ENCODE measurements at regions not wholly inside any gene's neighbourhood (a gene's known extent, or its start where the extent isn't known, plus 50 kb on each side); places are given as distances from the start of the nearest gene placed in this dataset.

DNA sequence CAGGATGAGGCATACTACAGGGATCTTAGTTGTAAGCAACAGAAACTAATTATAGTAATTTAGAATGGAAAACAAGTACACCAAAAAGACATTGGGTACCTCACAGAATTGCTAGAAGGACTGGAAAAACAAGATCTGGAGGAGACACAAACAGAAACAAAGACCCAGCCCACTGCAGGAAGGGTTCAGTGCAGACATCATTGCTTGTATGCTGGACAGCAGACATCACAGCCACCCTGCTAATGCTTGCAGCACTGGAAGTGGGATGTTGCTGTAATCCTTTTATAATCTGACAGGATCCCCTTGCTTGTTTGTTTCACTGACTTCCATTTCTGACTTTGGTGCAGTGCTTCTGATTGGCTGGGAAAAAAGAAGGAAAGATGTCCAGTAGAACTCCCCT is 111.4 kb upstream of the ZNF678 start:
- TF ChIP-seq, protein P1, sequence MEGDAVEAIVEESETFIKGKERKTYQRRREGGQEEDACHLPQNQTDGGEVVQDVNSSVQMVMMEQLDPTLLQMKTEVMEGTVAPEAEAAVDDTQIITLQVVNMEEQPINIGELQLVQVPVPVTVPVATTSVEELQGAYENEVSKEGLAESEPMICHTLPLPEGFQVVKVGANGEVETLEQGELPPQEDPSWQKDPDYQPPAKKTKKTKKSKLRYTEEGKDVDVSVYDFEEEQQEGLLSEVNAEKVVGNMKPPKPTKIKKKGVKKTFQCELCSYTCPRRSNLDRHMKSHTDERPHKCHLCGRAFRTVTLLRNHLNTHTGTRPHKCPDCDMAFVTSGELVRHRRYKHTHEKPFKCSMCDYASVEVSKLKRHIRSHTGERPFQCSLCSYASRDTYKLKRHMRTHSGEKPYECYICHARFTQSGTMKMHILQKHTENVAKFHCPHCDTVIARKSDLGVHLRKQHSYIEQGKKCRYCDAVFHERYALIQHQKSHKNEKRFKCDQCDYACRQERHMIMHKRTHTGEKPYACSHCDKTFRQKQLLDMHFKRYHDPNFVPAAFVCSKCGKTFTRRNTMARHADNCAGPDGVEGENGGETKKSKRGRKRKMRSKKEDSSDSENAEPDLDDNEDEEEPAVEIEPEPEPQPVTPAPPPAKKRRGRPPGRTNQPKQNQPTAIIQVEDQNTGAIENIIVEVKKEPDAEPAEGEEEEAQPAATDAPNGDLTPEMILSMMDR (IDR thresholded peaks at IDR 0.05) = no peak
- no peak for TF ChIP-seq POLR2A (IDR thresholded peaks at IDR 0.05)

Data from body of pancreas (tissue), 4 donors.